GM21723 (cell line): ENCODE measurements at regions not wholly inside any gene's neighbourhood (a gene's known extent, or its start where the extent isn't known, plus 50 kb on each side); places are given as distances from the start of the nearest gene placed in this dataset.
"Not testable (repeated sequence)": the region's sequence is repeated elsewhere in the genome, so short reads cannot be mapped to it uniquely, and the experiment has no call there.

ENCODE experiments used
- ATAC-seq: cut with Tn5 transposase; IDR thresholded peaks from one replicate; pipeline ENCODE4 v1.9.1; 2021; ENCODE audit warnings: mild to moderate bottlenecking, moderate library complexity; ENCODE audit not compliant: unreplicated experiment

- no peak for ATAC-seq
Measured at GRCh38 chr6:85772641-85773040, 130.0 kb upstream of the SYNCRIP start.

- no peak for ATAC-seq
Measured at GRCh38 chr6:85771925-85772430, 129.3 kb upstream of the SYNCRIP start.

GRCh38 chr6:85771455-85771854 lies 128.8 kb upstream of the SYNCRIP start:
- ATAC-seq: no peak

- ATAC-seq: no peak
Measured at GRCh38 chr6:85764844-85765243, 122.2 kb upstream of the SYNCRIP start.

- ATAC-seq: no peak
Measured at GRCh38 chr6:85756982-85757381, 114.3 kb upstream of the SYNCRIP start.

GRCh38 chr6:85754894-85755293 lies 112.2 kb upstream of the SYNCRIP start:
- no peak for ATAC-seq

- no peak for ATAC-seq
Measured at GRCh38 chr6:85752602-85753001, 109.9 kb upstream of the SYNCRIP start.

- no peak for ATAC-seq
Measured at GRCh38 chr6:85751374-85752055, 108.8 kb upstream of the SYNCRIP start.

GRCh38 chr6:85750146-85750545 lies 107.5 kb upstream of the SYNCRIP start:
- ATAC-seq: not testable (repeated sequence)

- ATAC-seq: no peak
Measured at GRCh38 chr6:85749236-85749635, 106.5 kb upstream of the SYNCRIP start.

GRCh38 chr6:85747666-85748065 lies 105.0 kb upstream of the SYNCRIP start:
- no peak for ATAC-seq

GRCh38 chr6:85747093-85747492 lies 104.4 kb upstream of the SYNCRIP start:
- ATAC-seq: no peak

GRCh38 chr6:85744433-85744970 lies 101.8 kb upstream of the SYNCRIP start:
- ATAC-seq: no peak

- ATAC-seq: no peak
Measured at GRCh38 chr6:85726206-85726605, 83.5 kb upstream of the SYNCRIP start.

- ATAC-seq: no peak
Measured at GRCh38 chr6:85715797-85716196, 73.1 kb upstream of the SYNCRIP start.

GRCh38 chr6:85714893-85715530 lies 72.3 kb upstream of the SYNCRIP start:
- no peak for ATAC-seq

- no peak for ATAC-seq
Measured at GRCh38 chr6:85712346-85712745, 69.7 kb upstream of the SYNCRIP start.

- not testable (repeated sequence) for ATAC-seq
Measured at GRCh38 chr6:85707515-85708145, 64.9 kb upstream of the SYNCRIP start.

GRCh38 chr6:85706272-85706671 lies 63.6 kb upstream of the SYNCRIP start:
- no peak for ATAC-seq

GRCh38 chr6:85705220-85705619 lies 62.5 kb upstream of the SYNCRIP start:
- no peak for ATAC-seq

- ATAC-seq: no peak
Measured at GRCh38 chr6:85703406-85703805, 60.7 kb upstream of the SYNCRIP start.
